Peyer's patch (tissue), 4 donors: ENCODE measurements at regions not wholly inside any gene's neighbourhood (a gene's known extent, or its start where the extent isn't known, plus 50 kb on each side); places are given as distances from the start of the nearest gene placed in this dataset.

Experiments used
- DNase-seq, 3 donors: peaks; one replicate each; pipeline ENCODE4 v3.0.0-alpha.2; 2017 to 2019
- H3K27ac ChIP-seq, 4 donors: fragments of 200-600 bp; sonication (generic); one replicate each; pipeline ENCODE4 v1.5.1; 2016 to 2019
- H3K27me3 ChIP-seq, 2 donors: fragments of 200-600 bp; sonication (generic); one replicate each; pipeline ENCODE4 v1.5.1; 2019
- H3K36me3 ChIP-seq, 3 donors: fragments of 200-600 bp; sonication (generic); one replicate each; pipeline ENCODE4 v1.5.1; 2016 to 2019
- H3K4me1 ChIP-seq, 4 donors: fragments of 200-600 bp; sonication (generic); one replicate each; pipeline ENCODE4 v1.5.1; 2016 to 2019
- H3K4me3 ChIP-seq, 4 donors: fragments of 200-600 bp; sonication (generic); 1 replicate in 3 of 4; 2 replicates in 1 of 4; pipeline ENCODE4 v1.5.1; 2016 to 2019; ENCODE audit warnings: mild to moderate bottlenecking in 1 of 4
- H3K9me3 ChIP-seq, 4 donors: fragments of 200-600 bp; sonication (generic); one replicate each; pipeline ENCODE4 v1.5.1; 2016 to 2019; ENCODE audit warnings: mild to moderate bottlenecking in 1 of 4
- CTCF ChIP-seq, 6 experiments: fragments of 450-650 bp in 4 of 6; fragments of 200-600 bp in 2 of 6; sonication (generic) in 1 of 6; IDR thresholded peaks; one replicate each; pipeline ENCODE4 v1.5.1; 2017 to 2019; ENCODE audit warnings: antibody characterized with exemption in 6 of 6, mild to moderate bottlenecking in 3 of 6, moderate library complexity in 1 of 6
- POLR2A ChIP-seq, 2 donors: fragments of 450-650 bp; IDR thresholded peaks; one replicate each; pipeline ENCODE4 v1.5.1; 2017; ENCODE audit warnings: antibody characterized with exemption in 2 of 2, mild to moderate bottlenecking in 2 of 2, moderate library complexity in 2 of 2

GRCh38 chr13:68214691-68215415 is 984.7 kb upstream of the PCDH9 start:
- Histone ChIP-seq H3K4me1 (no peaks in the 10 kb centered on the region), H3K9me3 (no peaks in the 10 kb centered on the region), H3K27ac (no peak overlapping the region), H3K4me3 (no peak overlapping the region), H3K36me3 (no peaks in the 10 kb centered on the region), H3K27me3 (no peaks in the 10 kb centered on the region)
- no peak for TF ChIP-seq CTCF (IDR thresholded peaks at IDR 0.05)
- TF ChIP-seq POLR2A (IDR thresholded peaks at IDR 0.05), result no peak
- no peak for DNase-seq

GRCh38 chr13:68199271-68199670 is 969.1 kb upstream of the PCDH9 start:
- TF ChIP-seq POLR2A (IDR thresholded peaks at IDR 0.05), result no peak
- no peak for TF ChIP-seq CTCF (IDR thresholded peaks at IDR 0.05)
- H3K4me1 ChIP-seq, result no peaks in the 10 kb centered on the region
- no peaks in the 10 kb centered on the region for H3K9me3 ChIP-seq
- DNase-seq, result no peak
- no peaks in the 10 kb centered on the region for H3K36me3 ChIP-seq
- H3K4me3 ChIP-seq, result no peak overlapping the region
- H3K27me3 ChIP-seq, result no peaks in the 10 kb centered on the region
- H3K27ac ChIP-seq, result no peak overlapping the region

- no peak for TF ChIP-seq POLR2A (IDR thresholded peaks at IDR 0.05)
- TF ChIP-seq CTCF (IDR thresholded peaks at IDR 0.05), result no peak
- Histone ChIP-seq H3K27ac (no peak overlapping the region), H3K4me1 (no peaks in the 10 kb centered on the region), H3K27me3 (no peaks in the 10 kb centered on the region), H3K9me3 (no peaks in the 10 kb centered on the region), H3K36me3 (no peaks in the 10 kb centered on the region), H3K4me3 (no peak overlapping the region)
- no peak for DNase-seq
Measured at GRCh38 chr13:68190818-68191217, 960.7 kb upstream of the PCDH9 start.

GRCh38 chr13:68185444-68186141 is 955.5 kb upstream of the PCDH9 start:
- Histone ChIP-seq H3K4me1 (no peaks in the 10 kb centered on the region), H3K27ac (no peak overlapping the region), H3K36me3 (no peaks in the 10 kb centered on the region), H3K4me3 (no peak overlapping the region), H3K27me3 (no peaks in the 10 kb centered on the region), H3K9me3 (no peaks in the 10 kb centered on the region)
- no peak for DNase-seq
- TF ChIP-seq CTCF (IDR thresholded peaks at IDR 0.05) (no peak), POLR2A (IDR thresholded peaks at IDR 0.05) (no peak)

- DNase-seq, result no peak
- Histone ChIP-seq H3K4me1 (no peaks in the 10 kb centered on the region), H3K27ac (no peak overlapping the region), H3K27me3 (no peaks in the 10 kb centered on the region), H3K4me3 (no peak overlapping the region), H3K36me3 (no peaks in the 10 kb centered on the region), H3K9me3 (no peaks in the 10 kb centered on the region)
- no peak for TF ChIP-seq CTCF (IDR thresholded peaks at IDR 0.05)
- TF ChIP-seq POLR2A (IDR thresholded peaks at IDR 0.05), result no peak
Measured at GRCh38 chr13:68176475-68176874, 946.3 kb upstream of the PCDH9 start.
